GM23248 (cell line): ENCODE measurements at regions not wholly inside any gene's neighbourhood (a gene's known extent, or its start where the extent isn't known, plus 50 kb on each side); places are given as distances from the start of the nearest gene placed in this dataset.

ENCODE experiments used
- EZH2 ChIP-seq: fragments of 200-600 bp; sonication (generic); IDR thresholded peaks from 2 replicates; pipeline ENCODE4 v1.6.1; 2018; ENCODE audit warnings: antibody characterized with exemption, mild to moderate bottlenecking; ENCODE audit not compliant: insufficient read depth, poor library complexity, severe bottlenecking
- EZH2phosphoT487 ChIP-seq: fragments of 200-600 bp; sonication (generic); IDR thresholded peaks from 2 replicates; pipeline ENCODE4 v1.6.1; 2018; ENCODE audit warnings: antibody characterized with exemption, moderate library complexity, mild to moderate bottlenecking, low read depth; ENCODE audit not compliant: insufficient read depth

GRCh38 chr18:6633310-6633709, 96.2 kb upstream of the ARHGAP28 start:
- TF ChIP-seq EZH2phosphoT487 (no peak), EZH2 (no peak)
